HG03432 (cell line): ENCODE measurements at regions not wholly inside any gene's neighbourhood (a gene's known extent, or its start where the extent isn't known, plus 50 kb on each side); places are given as distances from the start of the nearest gene placed in this dataset.
"Not testable (repeated sequence)": the region's sequence is repeated elsewhere in the genome, so short reads cannot be mapped to it uniquely, and the experiment has no call there.

Experiments
- ATAC-seq: cut with Tn5 transposase; IDR thresholded peaks from one replicate; pipeline ENCODE4 v1.9.1; 2021; ENCODE audit warnings: mild to moderate bottlenecking, moderate library complexity; ENCODE audit not compliant: unreplicated experiment

DNA sequence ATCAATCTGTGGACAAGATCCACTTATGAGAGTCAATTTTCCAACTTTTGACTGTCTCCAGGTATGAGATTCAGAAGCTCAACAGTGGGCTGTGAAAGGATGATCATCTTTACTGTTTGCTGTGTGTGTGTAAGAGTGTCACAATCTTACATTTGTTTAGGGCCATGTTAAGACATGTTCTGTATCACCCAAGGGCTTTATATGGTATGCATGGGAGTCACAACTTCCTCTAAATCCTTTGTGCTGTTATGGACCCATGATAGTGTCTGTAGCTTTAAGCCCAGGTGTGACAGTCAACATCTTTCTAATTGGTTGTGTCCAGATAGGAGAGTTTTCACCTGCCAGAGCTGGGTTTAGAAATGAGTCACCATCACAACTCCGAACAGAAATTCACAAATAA, 70.2 kb downstream of the ZNF726 start:
- not testable (repeated sequence) for ATAC-seq

DNA sequence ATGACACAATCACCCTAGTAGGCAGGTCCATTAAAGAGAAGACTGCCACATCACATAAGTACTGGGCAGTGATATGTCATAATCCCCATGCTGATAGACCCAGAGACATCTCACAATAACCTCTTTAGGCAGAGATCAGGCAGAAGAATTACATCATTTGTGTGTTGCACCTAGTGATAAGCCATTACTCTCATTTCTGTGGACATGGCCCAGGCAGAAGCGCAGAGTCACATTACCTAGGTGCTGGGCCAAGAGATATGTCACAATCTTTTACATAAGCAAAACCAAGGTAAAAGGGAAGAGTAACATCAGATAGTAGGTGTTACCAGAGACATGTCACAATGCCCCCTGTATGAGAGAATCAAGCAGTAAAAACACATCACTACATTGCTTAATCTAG, 71.9 kb downstream of the ZNF726 start:
- no peak for ATAC-seq

DNA sequence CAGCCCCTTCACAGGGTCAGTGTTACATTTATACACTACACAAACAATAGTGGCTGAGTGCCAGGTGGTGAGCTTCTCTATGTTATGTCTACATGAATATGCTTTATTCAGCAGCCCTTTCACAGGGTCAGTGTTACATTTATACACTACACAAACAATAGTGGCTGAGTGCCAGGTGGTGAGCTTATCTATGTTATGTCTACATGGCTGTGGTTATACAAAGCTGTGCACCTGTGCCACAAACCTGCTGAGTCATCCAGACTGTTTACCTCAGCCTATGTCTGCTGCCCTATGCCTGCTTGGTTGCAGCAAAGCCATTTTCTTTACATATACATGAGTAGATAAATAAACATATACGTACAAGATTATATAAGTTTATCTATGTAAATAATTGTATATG, 76.5 kb downstream of the ZNF726 start:
- no peak for ATAC-seq

DNA sequence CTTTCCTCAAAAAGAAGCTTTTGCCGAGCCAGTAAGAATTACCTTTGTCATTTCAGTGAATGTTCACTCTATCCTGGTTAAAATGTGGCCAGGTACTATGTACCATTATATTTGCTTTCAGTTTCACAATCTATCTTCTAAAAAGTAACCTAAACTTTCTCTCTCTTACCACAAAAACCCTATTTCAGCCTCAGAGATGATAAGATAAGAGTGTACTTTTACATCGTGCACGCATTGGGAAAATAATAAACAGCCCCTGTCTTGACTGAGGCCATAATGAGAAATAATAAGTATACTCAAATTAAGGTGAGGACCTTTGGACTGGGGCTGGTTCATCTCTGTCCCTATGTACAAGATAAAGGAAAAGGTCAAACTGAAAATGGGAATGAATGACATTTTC, 77.7 kb downstream of the ZNF726 start:
- no peak for ATAC-seq

DNA sequence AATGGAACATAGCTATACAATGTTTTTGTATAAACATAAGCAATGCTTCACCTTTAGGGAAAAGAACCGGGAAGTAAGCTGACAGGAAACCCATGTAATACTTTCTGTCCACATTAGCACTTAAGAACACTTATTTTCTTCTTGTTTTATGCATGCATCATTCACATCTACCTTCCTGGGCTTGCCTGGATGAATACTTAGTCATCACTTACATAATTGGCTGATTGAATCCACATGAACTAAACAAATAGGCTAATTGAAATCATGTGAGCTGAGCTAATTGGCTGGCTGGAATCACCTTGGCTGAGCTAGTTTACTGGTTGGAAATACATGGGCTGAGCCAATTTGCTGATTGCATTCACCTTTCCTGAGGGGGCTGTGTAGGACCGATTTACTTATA, 78.8 kb downstream of the ZNF726 start:
- ATAC-seq = no peak

DNA sequence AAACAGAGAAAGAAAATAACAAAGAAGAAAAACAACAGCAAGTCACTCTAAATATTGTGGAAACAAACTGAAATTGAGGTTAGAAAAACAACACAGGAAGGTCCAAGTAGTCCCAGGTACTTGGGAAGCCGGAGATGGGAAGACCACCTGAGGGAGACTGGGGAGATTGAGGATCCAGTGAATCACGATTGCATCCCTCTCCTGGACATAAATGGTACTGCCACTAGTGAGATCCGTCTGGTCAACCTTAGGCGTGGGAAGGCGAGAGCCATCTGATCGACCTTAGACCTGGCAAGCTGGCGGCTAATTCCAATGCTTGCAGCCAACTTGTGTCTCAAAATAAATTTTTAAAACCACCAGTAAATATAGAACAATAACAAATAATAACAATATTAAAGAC, 81.9 kb downstream of the ZNF726 start:
- no peak for ATAC-seq

DNA sequence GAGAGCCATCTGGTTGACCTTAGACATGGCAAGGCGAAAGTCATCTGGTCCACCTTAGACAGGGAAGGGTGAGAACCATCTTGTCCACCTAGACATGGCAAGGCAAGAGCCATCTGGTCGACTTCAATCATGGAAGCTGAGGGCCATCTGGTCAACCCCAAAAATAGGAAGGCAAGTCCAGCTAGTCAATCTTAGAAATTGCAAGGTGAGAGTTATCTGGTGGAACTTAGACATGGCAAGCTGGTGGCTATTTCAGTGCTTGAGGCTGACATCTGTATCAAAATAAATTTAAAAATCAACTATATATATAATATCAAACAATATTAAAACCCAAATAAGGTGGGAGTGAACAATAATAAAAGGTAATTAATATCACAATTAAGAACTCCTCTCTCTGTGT, 83.9 kb downstream of the ZNF726 start:
- no peak for ATAC-seq

DNA sequence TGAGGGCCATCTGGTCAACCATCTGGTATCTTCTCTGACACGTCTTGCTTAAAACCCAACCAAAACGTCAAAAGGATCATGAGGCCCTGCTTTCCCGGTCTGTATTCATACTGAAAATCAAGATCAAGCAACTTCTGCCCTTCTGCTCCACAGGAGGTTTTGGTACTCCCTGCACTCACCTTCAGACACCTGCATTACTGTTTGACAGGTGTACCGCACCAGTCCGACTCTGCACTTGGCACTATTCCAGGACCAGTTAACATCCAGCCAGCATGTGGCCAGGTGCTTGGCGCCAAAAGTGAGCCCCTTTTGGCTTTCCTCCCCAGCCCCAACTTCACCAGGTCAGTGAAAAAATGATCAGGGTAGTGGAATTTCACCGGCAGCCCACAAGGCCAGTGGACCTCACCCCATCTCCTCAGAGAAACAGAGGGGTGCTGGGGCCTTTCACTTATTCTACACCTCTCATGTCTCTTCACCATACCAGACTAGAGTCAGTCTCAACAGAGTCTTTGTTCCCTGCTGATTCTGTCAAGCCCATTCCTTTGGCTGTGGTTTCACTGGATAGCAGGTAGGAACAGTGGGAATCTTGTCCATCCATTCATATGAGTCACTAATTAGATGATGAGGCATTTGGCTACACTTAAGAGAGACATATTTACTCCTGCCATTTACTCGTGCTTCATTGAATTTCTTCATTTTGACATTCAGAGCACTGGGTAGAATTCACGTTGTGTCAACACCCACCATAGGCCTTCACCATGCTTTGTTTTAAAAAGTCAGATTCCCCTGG, 85.3 kb downstream of the ZNF726 start:
- ATAC-seq = no peak

DNA sequence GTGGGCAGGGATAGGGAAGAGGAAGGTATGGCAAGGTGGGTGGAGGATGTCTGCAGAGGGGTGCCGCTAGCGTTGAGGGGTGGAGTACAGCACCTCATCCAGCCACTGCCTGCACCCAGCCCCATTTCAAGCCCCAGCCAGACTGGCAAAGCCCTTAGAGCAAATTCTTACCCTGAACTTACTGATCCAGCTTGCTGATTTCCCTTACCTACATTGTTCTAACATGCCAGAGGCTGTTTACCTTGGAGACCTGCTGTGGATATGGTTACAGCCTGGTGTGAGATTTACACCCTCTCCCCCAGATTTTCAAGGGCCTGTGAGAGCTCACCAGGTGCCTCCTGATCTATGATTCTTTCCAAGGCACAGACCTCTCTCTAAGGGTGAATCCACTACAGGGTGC, 86.0 kb downstream of the ZNF726 start:
- no peak for ATAC-seq

DNA sequence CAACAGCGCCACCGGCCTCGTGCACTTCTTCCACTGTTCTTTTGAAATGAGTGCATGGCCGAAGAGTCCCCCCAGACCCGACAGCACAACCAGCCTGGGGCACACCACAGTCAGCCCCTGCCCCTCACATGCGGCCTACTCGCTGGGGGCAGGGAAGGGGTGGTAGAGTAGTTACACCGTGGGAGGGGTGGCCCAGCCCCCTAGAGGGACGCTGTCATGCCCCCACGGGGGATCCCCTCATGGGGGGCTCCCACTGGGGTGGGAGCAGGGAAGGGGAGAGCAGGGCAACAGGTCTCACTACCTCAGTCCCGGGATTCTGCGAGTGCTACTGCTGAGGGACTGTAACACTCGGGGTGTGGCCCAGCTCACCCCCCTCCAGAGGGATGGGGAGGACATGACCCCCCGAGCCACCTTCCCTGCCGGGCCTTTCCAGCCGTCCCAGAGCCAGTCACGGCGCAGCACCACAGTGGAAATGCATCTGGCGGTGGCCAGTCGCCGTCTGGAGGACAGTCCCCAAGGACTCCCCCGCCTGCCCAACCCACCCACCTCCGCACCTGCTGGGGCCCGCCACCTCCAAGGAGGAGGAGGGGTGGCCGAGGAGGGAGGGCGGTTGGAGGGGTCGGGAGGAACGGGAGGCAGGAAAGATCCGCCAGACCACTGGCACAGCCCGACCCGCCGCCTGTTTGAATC, 84.6 kb upstream of the ZNF254 start:
- ATAC-seq = no peak

DNA sequence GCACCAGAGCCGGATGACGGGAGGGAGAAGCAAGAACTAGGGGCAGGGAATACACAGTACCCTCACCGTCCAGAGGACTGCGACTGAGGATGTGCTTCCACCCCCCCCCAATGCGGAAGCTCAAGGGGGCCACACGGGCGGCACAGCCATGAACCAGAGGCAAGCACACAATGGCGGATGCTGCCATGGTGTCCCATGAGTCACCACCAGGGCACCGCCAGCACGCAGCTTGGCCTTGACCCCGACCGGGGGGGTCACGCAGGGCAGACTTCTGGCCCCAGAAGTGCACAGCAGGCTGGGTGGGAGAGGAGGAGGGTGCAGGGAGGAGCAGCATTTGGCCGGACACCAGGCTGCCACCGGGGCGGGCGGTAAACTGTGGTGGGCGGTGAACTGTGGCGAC, 83.5 kb upstream of the ZNF254 start:
- no peak for ATAC-seq

DNA sequence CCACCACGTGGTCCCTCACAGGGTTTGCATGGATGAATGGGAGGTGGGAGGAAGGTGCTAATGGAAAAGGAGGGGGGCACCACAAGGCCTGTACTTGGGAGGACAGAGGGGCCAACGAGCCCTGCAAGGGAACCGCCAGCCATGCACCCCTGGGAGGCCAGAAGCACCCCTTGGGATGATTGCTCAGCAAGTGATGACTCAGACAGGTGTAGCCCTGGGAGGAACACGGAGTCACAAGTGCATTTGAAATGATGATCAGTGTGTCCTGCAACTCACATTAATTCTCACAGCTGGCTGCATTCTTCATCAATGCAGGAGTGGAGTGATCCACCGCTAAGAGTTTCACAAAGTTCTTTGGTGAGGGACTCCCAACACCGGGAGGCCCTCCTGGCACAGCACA, 82.8 kb upstream of the ZNF254 start:
- ATAC-seq = no peak

DNA sequence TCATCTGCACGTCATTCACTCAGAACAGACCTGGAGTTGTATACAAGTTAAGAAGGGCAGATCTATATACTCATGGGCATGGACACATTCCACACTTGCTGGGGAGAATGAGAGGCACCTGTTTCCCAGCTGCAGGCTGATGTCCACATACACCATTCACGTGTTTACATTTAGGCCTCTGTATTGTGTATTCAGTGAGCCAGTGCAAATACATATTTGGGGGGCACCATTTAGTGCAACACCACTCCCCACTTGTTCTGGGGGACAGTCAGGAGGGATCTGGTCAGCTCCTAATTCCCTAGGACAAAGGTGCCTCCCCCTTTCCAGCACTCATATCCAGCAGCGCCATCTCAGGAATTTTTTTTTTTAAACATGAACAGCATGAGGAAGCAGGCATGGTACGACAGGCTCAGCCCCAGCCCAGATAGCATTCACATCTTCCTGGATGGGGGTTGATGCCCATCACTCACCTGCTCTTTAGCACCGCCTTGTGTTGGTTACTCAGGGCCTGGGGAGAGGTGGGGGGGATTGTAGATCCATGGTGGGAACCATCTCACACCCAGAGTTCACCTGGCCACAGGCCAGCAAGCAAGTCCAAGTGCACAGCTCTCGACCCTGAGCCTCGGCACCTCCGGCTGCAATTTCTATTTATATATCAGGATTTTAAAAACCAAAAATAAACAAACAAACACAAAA, 56.9 kb upstream of the ZNF254 start:
- ATAC-seq = no peak

DNA sequence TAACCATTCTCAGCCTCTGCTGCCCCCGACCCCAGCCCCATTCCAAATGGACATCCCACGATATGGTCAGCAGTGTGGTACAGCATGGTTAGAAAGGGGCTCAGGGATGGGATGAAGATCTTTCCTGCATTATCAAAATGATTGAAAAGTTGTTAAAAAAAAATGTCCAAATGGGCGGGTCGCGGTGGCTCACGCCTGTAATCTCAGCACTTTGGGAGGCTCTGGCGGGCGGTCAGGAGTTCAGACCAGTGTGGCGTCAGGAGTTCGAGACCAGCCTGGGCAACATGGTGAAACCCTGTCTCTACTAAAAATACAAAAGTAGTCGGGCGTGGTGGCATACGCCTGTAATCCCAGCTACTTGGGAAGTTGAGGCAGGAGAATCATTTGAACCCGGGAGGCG, 54.3 kb upstream of the ZNF254 start:
- ATAC-seq = no peak

DNA sequence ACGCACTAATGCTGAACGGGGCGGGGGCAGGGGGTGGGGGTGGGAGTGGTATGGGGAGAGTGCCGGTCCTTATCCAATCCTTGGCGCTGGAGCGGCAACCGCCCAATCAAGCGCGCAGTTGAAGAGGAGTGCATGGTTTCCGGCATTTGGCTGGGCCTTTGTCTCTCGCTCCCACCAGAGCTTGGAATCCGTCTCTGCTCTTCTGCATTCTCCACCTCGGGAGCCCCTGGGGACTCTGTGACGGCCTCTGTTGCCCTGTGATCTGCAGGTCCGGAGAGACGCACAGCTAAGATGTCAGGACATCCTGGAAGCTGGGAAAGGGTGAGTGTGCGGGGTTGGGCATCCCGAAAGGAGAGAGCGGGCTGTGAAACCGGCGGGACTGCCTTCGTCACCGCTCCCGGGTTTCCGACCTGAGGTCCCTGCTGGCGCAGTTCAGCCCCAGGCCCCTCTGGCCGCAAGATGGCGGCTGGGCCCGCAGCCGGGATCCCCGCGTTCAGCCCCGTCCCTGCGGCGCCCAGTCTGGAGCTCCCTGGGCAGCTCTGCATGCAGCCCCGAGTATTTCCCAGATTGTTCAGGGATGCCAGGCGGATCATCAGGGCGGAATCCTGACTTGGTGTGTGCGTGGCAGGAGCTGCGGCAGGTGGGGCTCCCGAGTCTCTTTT, 53.6 kb upstream of the ZNF254 start:
- peak; percentile 96 for ATAC-seq

DNA sequence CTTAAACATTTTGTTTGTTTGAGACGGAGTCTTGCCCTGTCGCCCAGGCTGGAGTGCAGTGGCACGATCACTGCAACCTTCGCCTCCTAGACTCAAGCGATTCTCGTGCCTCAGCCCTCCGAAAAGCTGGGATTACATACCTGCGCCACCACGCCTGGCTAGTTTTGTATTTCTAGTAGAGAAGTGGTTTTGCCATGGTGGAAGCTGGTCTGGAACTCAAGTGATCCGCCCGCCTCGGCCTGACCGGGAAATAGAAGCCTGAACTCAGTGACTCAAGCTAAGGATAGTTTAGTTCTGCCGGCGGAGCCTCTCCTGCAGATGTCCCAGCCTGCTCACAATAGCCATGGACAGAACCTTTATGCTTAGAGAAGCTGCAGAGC, 53.0 kb upstream of the ZNF254 start:
- peak; percentile 33 for ATAC-seq

DNA sequence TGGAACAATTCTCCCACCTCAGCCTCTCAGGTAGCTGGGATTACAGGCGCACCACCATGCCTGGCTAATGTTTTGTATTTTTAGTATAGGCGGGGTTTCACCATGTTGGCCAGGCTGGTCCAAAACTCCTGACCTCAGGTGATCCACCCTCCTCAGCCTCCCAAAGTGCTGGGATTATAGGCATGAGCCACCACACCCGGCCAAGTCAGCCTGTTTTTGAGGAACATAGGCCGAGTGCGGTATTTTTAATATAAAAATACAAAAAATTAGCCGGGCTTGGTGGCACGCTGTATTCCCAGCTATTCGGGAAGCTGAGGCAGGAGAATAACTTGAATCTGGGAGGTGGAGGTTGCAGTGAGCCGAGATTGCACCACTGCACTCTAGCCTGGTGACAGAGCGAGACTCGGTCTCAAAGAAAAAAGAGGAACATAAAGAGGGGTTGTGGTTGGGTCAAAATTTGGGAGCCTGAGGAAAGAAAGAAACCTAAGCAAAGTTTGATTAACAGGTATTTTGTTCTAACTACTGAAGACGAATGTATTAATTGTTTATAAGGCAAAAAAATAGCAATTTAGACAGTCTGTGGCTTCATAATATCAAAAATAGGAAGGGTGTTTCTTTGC, 51.6 kb upstream of the ZNF254 start:
- not testable (repeated sequence) for ATAC-seq
